HEK293T (cell line): ENCODE measurements at regions not wholly inside any gene's neighbourhood (a gene's known extent, or its start where the extent isn't known, plus 50 kb on each side); places are given as distances from the start of the nearest gene placed in this dataset.

ENCODE experiments used
- ARNT ChIP-seq: fragments of 450-650 bp; IDR thresholded peaks from 2 replicates; pipeline ENCODE4 v1.6.1; 2017; ENCODE audit warnings: mild to moderate bottlenecking
- BHLHE40 ChIP-seq: fragments of 450-650 bp; IDR thresholded peaks from 2 replicates; pipeline ENCODE4 v1.6.1; 2016; ENCODE audit warnings: mild to moderate bottlenecking, moderate library complexity, borderline replicate concordance
- ELF4 ChIP-seq: fragments of 450-650 bp; IDR thresholded peaks from 2 replicates; pipeline ENCODE4 v1.6.1; 2017; ENCODE audit warnings: antibody characterized with exemption
- FOXA1 ChIP-seq: fragments of 450-650 bp; IDR thresholded peaks from 2 replicates; pipeline ENCODE4 v1.6.1; 2016; ENCODE audit warnings: mild to moderate bottlenecking
- FOXK2 ChIP-seq: fragments of 450-650 bp; IDR thresholded peaks from 2 replicates; pipeline ENCODE4 v1.6.1; 2016; ENCODE audit warnings: mild to moderate bottlenecking
- FOXM1 ChIP-seq: fragments of 450-650 bp; IDR thresholded peaks from 2 replicates; pipeline ENCODE4 v1.6.1; 2017; ENCODE audit warnings: mild to moderate bottlenecking, borderline replicate concordance
- HDGF ChIP-seq: fragments of 450-650 bp; IDR thresholded peaks from 2 replicates; pipeline ENCODE4 v1.6.1; 2017; ENCODE audit warnings: antibody characterized with exemption, borderline replicate concordance
- L3MBTL2 ChIP-seq: fragments of 450-650 bp; conservative IDR thresholded peaks from 2 replicates; pipeline ENCODE4 v1.6.1; 2016; ENCODE audit warnings: mild to moderate bottlenecking
- LEF1 ChIP-seq: fragments of 450-650 bp; IDR thresholded peaks from 2 replicates; pipeline ENCODE4 v1.6.1; 2017; ENCODE audit warnings: mild to moderate bottlenecking, borderline replicate concordance
- NFRKB ChIP-seq: fragments of 450-650 bp; IDR thresholded peaks from 2 replicates; pipeline ENCODE4 v1.6.1; 2016; ENCODE audit warnings: mild to moderate bottlenecking, moderate library complexity
- PKNOX1 ChIP-seq: fragments of 450-650 bp; IDR thresholded peaks from 2 replicates; pipeline ENCODE4 v1.6.1; 2016
- SP1 ChIP-seq: fragments of 450-650 bp; IDR thresholded peaks from 2 replicates; pipeline ENCODE4 v1.6.1; 2017
- SUZ12 ChIP-seq: fragments of 450-650 bp; IDR thresholded peaks from 2 replicates; pipeline ENCODE4 v1.6.1; 2016; ENCODE audit warnings: mild to moderate bottlenecking
- TARDBP ChIP-seq: fragments of 450-650 bp; IDR thresholded peaks from 2 replicates; pipeline ENCODE4 v1.6.1; 2016

GRCh38 chr16:7839568-7839967, 506.9 kb downstream of the RBFOX1 start:
- TF ChIP-seq SP1: no peak
- TF ChIP-seq NFRKB: no peak
- TF ChIP-seq PKNOX1: no peak
- TF ChIP-seq TARDBP: no peak
- no peak for TF ChIP-seq FOXK2
- TF ChIP-seq FOXM1: no peak
- no peak for TF ChIP-seq SUZ12
- no peak for TF ChIP-seq BHLHE40
- TF ChIP-seq L3MBTL2: no peak
- TF ChIP-seq HDGF: no peak
- TF ChIP-seq FOXA1: no peak
- TF ChIP-seq LEF1: no peak
- no peak for TF ChIP-seq ELF4
- TF ChIP-seq ARNT: no peak
